Activated CD8-positive, alpha-beta T cell treated with anti-CD3 and anti-CD28 coated beads for 36 hours (primary cell): ENCODE measurements at regions not wholly inside any gene's neighbourhood (a gene's known extent, or its start where the extent isn't known, plus 50 kb on each side); places are given as distances from the start of the nearest gene placed in this dataset.

Experiments
- ATAC-seq: fragments of 200-7000 bp; cut with Tn5 transposase; one replicate; pipeline ENCODE4 v1.10.0; 2021; ENCODE audit warnings: mild to moderate bottlenecking, moderate library complexity
- CTCF ChIA-PET: fragments of 350-600 bp; sonication (Branson Sonifier 250); formaldehyde crosslinking; loops from one replicate; lab custom pipeline; 2021; ENCODE audit warnings: antibody characterized with exemption; lab: Charles Lee
- POLR2A ChIA-PET: fragments of 350-600 bp; sonication (Branson Sonifier 250); formaldehyde crosslinking; loops from one replicate; lab custom pipeline; 2021; ENCODE audit warnings: antibody characterized with exemption; lab: Charles Lee
- DNase-seq: peaks from one replicate; pipeline ENCODE4 v3.0.0-alpha.2; 2020
- H3K27ac Mint-ChIP-seq: one replicate; pipeline ENCODE4 v1.8.0; 2021; ENCODE audit warnings: mild to moderate bottlenecking, mixed read lengths
- H3K27me3 Mint-ChIP-seq: one replicate; pipeline ENCODE4 v1.8.0; 2021; ENCODE audit warnings: mixed read lengths
- H3K36me3 Mint-ChIP-seq: one replicate; pipeline ENCODE4 v1.8.0; 2021; ENCODE audit warnings: low read depth, mixed read lengths
- H3K4me1 Mint-ChIP-seq: one replicate; pipeline ENCODE4 v1.8.0; 2021; ENCODE audit warnings: low read depth, mixed read lengths
- H3K4me3 Mint-ChIP-seq: one replicate; pipeline ENCODE4 v1.8.0; 2021; ENCODE audit warnings: mild to moderate bottlenecking, moderate library complexity, mixed read lengths
- H3K9me3 Mint-ChIP-seq: one replicate; pipeline ENCODE4 v1.8.0; 2021; ENCODE audit warnings: mixed read lengths
- CTCF ChIP-seq: fragments of 200-600 bp; IDR thresholded peaks from one replicate; pipeline ENCODE4 v1.8.0; 2022; ENCODE audit warnings: antibody characterized with exemption, mild to moderate bottlenecking
- intact Hi-C: fragments of 100-400 bp; cut with micrococcal nuclease; formaldehyde crosslinking; loops from one replicate; pipeline ENCODE4 v1.10.0; 2022

- no peaks in the 10 kb centered on the region for H3K36me3 Mint-ChIP-seq
- POLR2A ChIA-PET: no interaction called here
- no peaks in the 10 kb centered on the region for H3K9me3 Mint-ChIP-seq
These were observed 52.6 kb upstream of the SALL4 start for GRCh38 chr20:51854921-51855320.

More at GRCh38 chr20:51854921-51855320, 52.6 kb upstream of the SALL4 start:
- DNase-seq (no peak), ATAC-seq (no peak)
- H3K4me3 Mint-ChIP-seq: no peak overlapping the region
- peaks cover 2% of the 10 kb centered on the region for H3K27me3 Mint-ChIP-seq
- H3K27ac Mint-ChIP-seq: no peak overlapping the region
- intact Hi-C loops: no loop called here
- CTCF ChIA-PET: no interaction called here
- no peaks in the 10 kb centered on the region for H3K4me1 Mint-ChIP-seq
- TF ChIP-seq CTCF: no peak
